ENCODE measurements at regions not wholly inside any gene's neighbourhood (a gene's known extent, or its start where the extent isn't known, plus 50 kb on each side); places are given as distances from the start of the nearest gene placed in this dataset.
"Not testable (repeated sequence)": the region's sequence is repeated elsewhere in the genome, so short reads cannot be mapped to it uniquely, and the experiment has no call there.

GRCh38 chr14:43141636-43142191 lies 1365.4 kb downstream of the FSCB start:
- Histone ChIP-seq H3K27ac (replicated peaks in 1 of 4) (no peak overlapping the region), H3K4me3 (no peak overlapping the region), H3K36me3 (no peaks in the 10 kb centered on the region), H3K9me3 (no peaks in the 10 kb centered on the region), H3K27me3 (no peaks in the 10 kb centered on the region), H3K4me1 (no peaks in the 10 kb centered on the region)
- 87% methylated on average over 17 of the region's 17 CpGs for WGBS
- DNase-seq (ENCODE audit: extremely low spot score) = no peak
- no peak for TF ChIP-seq EP300 (IDR thresholded peaks at IDR 0.05)
- no peak for TF ChIP-seq POLR2AphosphoS5 (IDR thresholded peaks at IDR 0.05)
- no peak for TF ChIP-seq POLR2A (IDR thresholded peaks at IDR 0.05; ENCODE audit: low read depth)
- intact Hi-C loops (cut with DNase I) = no loop called here

- no peak overlapping the region for H3K4me3 ChIP-seq
- H3K27ac ChIP-seq (replicated peaks in 1 of 4) = no peak overlapping the region
- H3K9me3 ChIP-seq = peaks cover 0 to 10% (median 8%) of the 10 kb centered on the region in 4 donors
- H3K36me3 ChIP-seq = no peaks in the 10 kb centered on the region
- 83% methylated on average over 2 of the region's 2 CpGs for WGBS
- TF ChIP-seq CTCF (IDR thresholded peaks at IDR 0.05) (no peak), EP300 (IDR thresholded peaks at IDR 0.05) (no peak), POLR2A (IDR thresholded peaks at IDR 0.05; ENCODE audit: low read depth) (no peak), POLR2AphosphoS5 (IDR thresholded peaks at IDR 0.05) (no peak)
- intact Hi-C loops (cut with DNase I) = no loop called here
- H3K4me1 ChIP-seq = no peaks in the 10 kb centered on the region
- H3K27me3 ChIP-seq = no peaks in the 10 kb centered on the region
- no peak for DNase-seq (ENCODE audit: extremely low spot score)
These were observed 1366.6 kb downstream of the FSCB start for GRCh38 chr14:43140453-43140852.

- DNase-seq (ENCODE audit: extremely low spot score) = no peak
- TF ChIP-seq POLR2A (IDR thresholded peaks at IDR 0.05; ENCODE audit: low read depth) = no peak
- no peak for TF ChIP-seq EP300 (IDR thresholded peaks at IDR 0.05)
- no peak for TF ChIP-seq CTCF (IDR thresholded peaks at IDR 0.05)
- TF ChIP-seq POLR2AphosphoS5 (IDR thresholded peaks at IDR 0.05) = no peak
- no peaks in the 10 kb centered on the region for H3K4me1 ChIP-seq
- H3K27me3 ChIP-seq = no peaks in the 10 kb centered on the region
- H3K27ac ChIP-seq (replicated peaks in 1 of 4) = no peak overlapping the region
- intact Hi-C loops (cut with DNase I) = no loop called here
- 80% methylated on average over 1 of the region's 23 CpGs for WGBS
- H3K4me3 ChIP-seq = no peak overlapping the region
- no peaks in the 10 kb centered on the region for H3K36me3 ChIP-seq
- peaks cover 0 to 13% (median 8%) of the 10 kb centered on the region in 4 donors for H3K9me3 ChIP-seq
These were observed 1371.1 kb downstream of the FSCB start for GRCh38 chr14:43135877-43136411.

GRCh38 chr14:43132441-43132840 lies 1374.6 kb downstream of the FSCB start:
- H3K4me3 ChIP-seq = no peak overlapping the region
- TF ChIP-seq POLR2AphosphoS5 (IDR thresholded peaks at IDR 0.05) = no peak
- TF ChIP-seq EP300 (IDR thresholded peaks at IDR 0.05) = no peak
- TF ChIP-seq CTCF (IDR thresholded peaks at IDR 0.05) = no peak
- TF ChIP-seq POLR2A (IDR thresholded peaks at IDR 0.05; ENCODE audit: low read depth) = no peak
- intact Hi-C loops (cut with DNase I) = no loop called here
- no peak for DNase-seq (ENCODE audit: extremely low spot score)
- H3K27ac ChIP-seq (replicated peaks in 1 of 4) = no peak overlapping the region
- H3K36me3 ChIP-seq = no peaks in the 10 kb centered on the region
- 83% methylated on average over 1 of the region's 1 CpG for WGBS
- H3K4me1 ChIP-seq = no peaks in the 10 kb centered on the region
- no peaks in the 10 kb centered on the region for H3K27me3 ChIP-seq
- H3K9me3 ChIP-seq = peaks cover 0 to 16% (median 8%) of the 10 kb centered on the region in 4 donors

- H3K4me1 ChIP-seq; DNase-seq (ENCODE audit: extremely low spot score); H3K27ac ChIP-seq (replicated peaks in 1 of 4); H3K27me3 ChIP-seq; H3K9me3 ChIP-seq; H3K4me3 ChIP-seq; intact Hi-C loops (cut with DNase I); H3K36me3 ChIP-seq: not testable (repeated sequence)
- WGBS = 100% methylated on average over 1 of the region's 1 CpG
These were observed 1378.7 kb downstream of the FSCB start for GRCh38 chr14:43128429-43128828.

- H3K27ac ChIP-seq (replicated peaks in 1 of 4); H3K27me3 ChIP-seq; H3K4me3 ChIP-seq; intact Hi-C loops (cut with DNase I); H3K36me3 ChIP-seq; H3K4me1 ChIP-seq; H3K9me3 ChIP-seq; DNase-seq (ENCODE audit: extremely low spot score): not testable (repeated sequence)
- 93% methylated on average over 2 of the region's 3 CpGs for WGBS
These were observed 1379.2 kb downstream of the FSCB start for GRCh38 chr14:43127874-43128273.
